ENCODE measurements at regions not wholly inside any gene's neighbourhood (a gene's known extent, or its start where the extent isn't known, plus 50 kb on each side); places are given as distances from the start of the nearest gene placed in this dataset.

- no peak for DNase-seq (ENCODE audit: low spot score)
- TF ChIP-seq CTCF (IDR thresholded peaks at IDR 0.05): no peak
- ATAC-seq (ENCODE audit: low FRiP score): no peak
Measured at GRCh38 chr10:130439766-130440165, 303.6 kb downstream of the GLRX3 start.

GRCh38 chr10:130440494-130440893 lies 304.3 kb downstream of the GLRX3 start:
- ATAC-seq (ENCODE audit: low FRiP score): no peak
- no peak for DNase-seq (ENCODE audit: low spot score)
- TF ChIP-seq CTCF (IDR thresholded peaks at IDR 0.05): no peak

- no peak for ATAC-seq (ENCODE audit: low FRiP score)
- TF ChIP-seq CTCF (IDR thresholded peaks at IDR 0.05): no peak
- no peak for DNase-seq (ENCODE audit: low spot score)
Measured at GRCh38 chr10:130440971-130441370, 304.8 kb downstream of the GLRX3 start.

GRCh38 chr10:130443066-130443465 lies 306.9 kb downstream of the GLRX3 start:
- TF ChIP-seq CTCF (IDR thresholded peaks at IDR 0.05): no peak
- ATAC-seq (ENCODE audit: low FRiP score) (no peak), DNase-seq (ENCODE audit: low spot score) (no peak)

- ATAC-seq (ENCODE audit: low FRiP score) (no peak), DNase-seq (ENCODE audit: low spot score) (no peak)
- no peak for TF ChIP-seq CTCF (IDR thresholded peaks at IDR 0.05)
Measured at GRCh38 chr10:130453036-130453720, 317.0 kb downstream of the GLRX3 start.

GRCh38 chr10:130453721-130454542 lies 317.7 kb downstream of the GLRX3 start:
- DNase-seq (ENCODE audit: low spot score) (no peak), ATAC-seq (ENCODE audit: low FRiP score) (no peak)
- TF ChIP-seq CTCF (IDR thresholded peaks at IDR 0.05): no peak
